ENCODE measurements at regions not wholly inside any gene's neighbourhood (a gene's known extent, or its start where the extent isn't known, plus 50 kb on each side); places are given as distances from the start of the nearest gene placed in this dataset.
"Not testable (repeated sequence)": the region's sequence is repeated elsewhere in the genome, so short reads cannot be mapped to it uniquely, and the experiment has no call there.

- peak; percentile 12 for DNase-seq (ENCODE audit: low read depth, low spot score)
- H3K4me1 Mint-ChIP-seq; H3K27me3 Mint-ChIP-seq (ENCODE audit: low read depth); H3K4me3 Mint-ChIP-seq; H3K9me3 Mint-ChIP-seq; H3K36me3 Mint-ChIP-seq (ENCODE audit: low read depth); H3K27ac Mint-ChIP-seq (ENCODE audit: unreplicated experiment): not testable (repeated sequence)
- TF ChIP-seq CTCF (conservative IDR thresholded peaks at IDR 0.05), result peak; percentile 73
Measured at GRCh38 chr1:148254611-148255429, 102.7 kb upstream of the NBPF11 start.

GRCh38 chr1:148253808-148254207 lies 101.7 kb upstream of the NBPF11 start:
- H3K27ac Mint-ChIP-seq (ENCODE audit: unreplicated experiment); H3K4me1 Mint-ChIP-seq; DNase-seq (ENCODE audit: low read depth, low spot score); H3K27me3 Mint-ChIP-seq (ENCODE audit: low read depth); H3K4me3 Mint-ChIP-seq; H3K36me3 Mint-ChIP-seq (ENCODE audit: low read depth); H3K9me3 Mint-ChIP-seq: not testable (repeated sequence)

- not testable (repeated sequence) for H3K27me3 Mint-ChIP-seq (ENCODE audit: low read depth); H3K4me1 Mint-ChIP-seq; H3K36me3 Mint-ChIP-seq (ENCODE audit: low read depth); DNase-seq (ENCODE audit: low read depth, low spot score); H3K27ac Mint-ChIP-seq (ENCODE audit: unreplicated experiment); H3K4me3 Mint-ChIP-seq; H3K9me3 Mint-ChIP-seq
Measured at GRCh38 chr1:148248798-148249197, 96.7 kb upstream of the NBPF11 start.

GRCh38 chr1:148246258-148246861 lies 94.3 kb upstream of the NBPF11 start:
- not testable (repeated sequence) for DNase-seq (ENCODE audit: low read depth, low spot score); H3K27ac Mint-ChIP-seq (ENCODE audit: unreplicated experiment); H3K9me3 Mint-ChIP-seq; H3K36me3 Mint-ChIP-seq (ENCODE audit: low read depth); H3K27me3 Mint-ChIP-seq (ENCODE audit: low read depth); H3K4me1 Mint-ChIP-seq; H3K4me3 Mint-ChIP-seq

GRCh38 chr1:148245843-148246242 lies 93.8 kb upstream of the NBPF11 start:
- not testable (repeated sequence) for H3K9me3 Mint-ChIP-seq; H3K27ac Mint-ChIP-seq (ENCODE audit: unreplicated experiment); H3K4me1 Mint-ChIP-seq; H3K4me3 Mint-ChIP-seq; H3K27me3 Mint-ChIP-seq (ENCODE audit: low read depth); H3K36me3 Mint-ChIP-seq (ENCODE audit: low read depth); DNase-seq (ENCODE audit: low read depth, low spot score)

- not testable (repeated sequence) for H3K36me3 Mint-ChIP-seq (ENCODE audit: low read depth); H3K27me3 Mint-ChIP-seq (ENCODE audit: low read depth); DNase-seq (ENCODE audit: low read depth, low spot score); H3K9me3 Mint-ChIP-seq; H3K4me1 Mint-ChIP-seq; H3K27ac Mint-ChIP-seq (ENCODE audit: unreplicated experiment); H3K4me3 Mint-ChIP-seq
Measured at GRCh38 chr1:148245443-148245842, 93.4 kb upstream of the NBPF11 start.

GRCh38 chr1:148233250-148233649 lies 81.2 kb upstream of the NBPF11 start:
- H3K9me3 Mint-ChIP-seq; DNase-seq (ENCODE audit: low read depth, low spot score); H3K4me3 Mint-ChIP-seq; H3K27me3 Mint-ChIP-seq (ENCODE audit: low read depth); H3K36me3 Mint-ChIP-seq (ENCODE audit: low read depth); H3K27ac Mint-ChIP-seq (ENCODE audit: unreplicated experiment); H3K4me1 Mint-ChIP-seq: not testable (repeated sequence)

- H3K27ac Mint-ChIP-seq (ENCODE audit: unreplicated experiment), result not testable (repeated sequence)
Measured at GRCh38 chr1:148228846-148229245, 76.8 kb upstream of the NBPF11 start.

GRCh38 chr1:148222399-148223159 lies 70.5 kb upstream of the NBPF11 start:
- H3K9me3 Mint-ChIP-seq; H3K27ac Mint-ChIP-seq (ENCODE audit: unreplicated experiment); DNase-seq (ENCODE audit: low read depth, low spot score); H3K27me3 Mint-ChIP-seq (ENCODE audit: low read depth); H3K36me3 Mint-ChIP-seq (ENCODE audit: low read depth); H3K4me3 Mint-ChIP-seq; H3K4me1 Mint-ChIP-seq: not testable (repeated sequence)

More at GRCh38 chr1:148228846-148229245, 76.8 kb upstream of the NBPF11 start:
- H3K4me3 Mint-ChIP-seq; H3K27me3 Mint-ChIP-seq (ENCODE audit: low read depth); H3K4me1 Mint-ChIP-seq; H3K36me3 Mint-ChIP-seq (ENCODE audit: low read depth); DNase-seq (ENCODE audit: low read depth, low spot score); H3K9me3 Mint-ChIP-seq: not testable (repeated sequence)

- not testable (repeated sequence) for H3K36me3 Mint-ChIP-seq (ENCODE audit: low read depth); H3K27ac Mint-ChIP-seq (ENCODE audit: unreplicated experiment); DNase-seq (ENCODE audit: low read depth, low spot score); H3K4me1 Mint-ChIP-seq; H3K27me3 Mint-ChIP-seq (ENCODE audit: low read depth); H3K9me3 Mint-ChIP-seq; H3K4me3 Mint-ChIP-seq
Measured at GRCh38 chr1:148221593-148221992, 69.5 kb upstream of the NBPF11 start.

- H3K27me3 Mint-ChIP-seq (ENCODE audit: low read depth); H3K4me3 Mint-ChIP-seq; H3K27ac Mint-ChIP-seq (ENCODE audit: unreplicated experiment); H3K4me1 Mint-ChIP-seq; DNase-seq (ENCODE audit: low read depth, low spot score); H3K36me3 Mint-ChIP-seq (ENCODE audit: low read depth); H3K9me3 Mint-ChIP-seq: not testable (repeated sequence)
Measured at GRCh38 chr1:148219229-148219628, 67.1 kb upstream of the NBPF11 start.

- not testable (repeated sequence) for H3K4me3 Mint-ChIP-seq
Measured at GRCh38 chr1:148211191-148211590, 59.1 kb upstream of the NBPF11 start.

More at GRCh38 chr1:148211191-148211590, 59.1 kb upstream of the NBPF11 start:
- DNase-seq (ENCODE audit: low read depth, low spot score); H3K9me3 Mint-ChIP-seq; H3K27ac Mint-ChIP-seq (ENCODE audit: unreplicated experiment); H3K27me3 Mint-ChIP-seq (ENCODE audit: low read depth); H3K4me1 Mint-ChIP-seq; H3K36me3 Mint-ChIP-seq (ENCODE audit: low read depth): not testable (repeated sequence)

All from neural crest cell (in vitro differentiated cells).